GM23248 (cell line): ENCODE measurements at regions not wholly inside any gene's neighbourhood (a gene's known extent, or its start where the extent isn't known, plus 50 kb on each side); places are given as distances from the start of the nearest gene placed in this dataset.
A peak's percentile ranks its signal among the peaks of the same experiment; 100 is the strongest.

ENCODE experiments used
- DNase-seq: peaks from one replicate; pipeline ENCODE4 v3.0.0-alpha.2; 2015
- H2AFZ ChIP-seq: fragments of 200-600 bp; sonication (generic); 2 replicates; pipeline ENCODE4 v1.6.1; 2016; ENCODE audit warnings: antibody characterized with exemption
- H3F3A ChIP-seq: fragments of 200-600 bp; sonication (generic); 2 replicates; pipeline ENCODE4 v1.6.1; 2016; ENCODE audit warnings: mild to moderate bottlenecking, antibody characterized with exemption, mixed run types; ENCODE audit not compliant: insufficient read depth
- H3K27ac ChIP-seq: fragments of 200-600 bp; sonication (generic); 2 replicates; pipeline ENCODE4 v1.5.1; 2016; ENCODE audit warnings: mild to moderate bottlenecking
- H3K27me3 ChIP-seq: fragments of 200-600 bp; sonication (generic); replicated peaks from 2 replicates; pipeline ENCODE4 v1.6.1; 2016; ENCODE audit warnings: mild to moderate bottlenecking; ENCODE audit not compliant: insufficient read depth
- H3K36me3 ChIP-seq: fragments of 200-600 bp; sonication (generic); 2 replicates; pipeline ENCODE4 v1.6.1; 2016; ENCODE audit warnings: low read depth, mild to moderate bottlenecking
- H3K4me1 ChIP-seq: fragments of 200-600 bp; sonication (generic); 2 replicates; pipeline ENCODE4 v1.6.1; 2016; ENCODE audit warnings: mild to moderate bottlenecking; ENCODE audit not compliant: insufficient read depth
- H3K4me2 ChIP-seq: fragments of 200-600 bp; sonication (generic); one replicate; pipeline ENCODE4 v1.6.1; 2016; ENCODE audit warnings: mild to moderate bottlenecking; ENCODE audit not compliant: unreplicated experiment
- H3K4me3 ChIP-seq: fragments of 200-600 bp; sonication (generic); 2 replicates; pipeline ENCODE4 v1.5.1; 2016; ENCODE audit warnings: mild to moderate bottlenecking
- H3K79me2 ChIP-seq: fragments of 200-600 bp; sonication (generic); 2 replicates; pipeline ENCODE4 v1.6.1; 2016; ENCODE audit warnings: mild to moderate bottlenecking; ENCODE audit not compliant: insufficient read depth
- H3K9ac ChIP-seq: fragments of 200-600 bp; sonication (generic); 2 replicates; pipeline ENCODE4 v1.6.1; 2016; ENCODE audit warnings: mild to moderate bottlenecking
- H3K9me2 ChIP-seq: fragments of 200-600 bp; sonication (generic); 2 replicates; pipeline ENCODE4 v1.6.1; 2016; ENCODE audit warnings: mixed run types, mild to moderate bottlenecking, moderate library complexity; ENCODE audit not compliant: insufficient read depth
- H3K9me3 ChIP-seq: fragments of 200-600 bp; sonication (generic); one replicate; pipeline ENCODE4 v1.6.1; 2017; ENCODE audit warnings: low read depth
- H4K20me1 ChIP-seq: fragments of 200-600 bp; sonication (generic); 2 replicates; pipeline ENCODE4 v1.6.0; 2016; ENCODE audit not compliant: insufficient read depth
- EZH2 ChIP-seq: fragments of 200-600 bp; sonication (generic); IDR thresholded peaks from 2 replicates; pipeline ENCODE4 v1.6.1; 2018; ENCODE audit warnings: antibody characterized with exemption, mild to moderate bottlenecking; ENCODE audit not compliant: insufficient read depth, poor library complexity, severe bottlenecking
- EZH2phosphoT487 ChIP-seq: fragments of 200-600 bp; sonication (generic); IDR thresholded peaks from 2 replicates; pipeline ENCODE4 v1.6.1; 2018; ENCODE audit warnings: antibody characterized with exemption, moderate library complexity, mild to moderate bottlenecking, low read depth; ENCODE audit not compliant: insufficient read depth
- WGBS, 2 experiments: methylation state at CpG; one replicate each; pipeline ENCODE4 v1.1.6; 2015 to 2017; ENCODE audit warnings: low lambda C conversion rate in 2 of 2, low coverage in 1 of 2; ENCODE audit errors: missing lambda C conversion rate in 2 of 2; 5-methylcytosine and 5-hydroxymethylcytosine counted together
- in situ Hi-C: fragments of 300-500 bp; cut with MboI; formaldehyde crosslinking; loops from 2 replicates; pipeline ENCODE4 v1.15.0; 2020

GRCh38 chr12:43277651-43278540, 274.1 kb downstream of the ADAMTS20 start:
- Histone ChIP-seq H3K9me2 (no peaks in the 10 kb centered on the region), H4K20me1 (no peaks in the 10 kb centered on the region), H3K4me1 (peaks cover 35% of the 10 kb centered on the region), H3K9ac (no peak overlapping the region), H3K4me2 (peak overlapping the region; percentile 52), H3K9me3 (no peaks in the 10 kb centered on the region), H3F3A (peaks cover 17% of the 10 kb centered on the region), H3K4me3 (no peak overlapping the region), H2AFZ (peak overlapping the region; percentile 20), H3K36me3 (no peaks in the 10 kb centered on the region), H3K27ac (0 out of 2 replicates have a peak overlapping the region, but pooled peaks have one; percentile 10), H3K79me2 (no peaks in the 10 kb centered on the region), H3K27me3 (no peaks in the 10 kb centered on the region)
- TF ChIP-seq EZH2 (no peak), EZH2phosphoT487 (no peak)
- in situ Hi-C loops, result loop anchor here (5.0 to 25.0 kb wide), 2 partner anchors 686 to 1141 kb away; partner anchors contain the start of gene GXYLT1
- WGBS, 2 experiments, result 39 to 41% methylated on average over 7 of the region's 7 CpGs
- DNase-seq, result peak; percentile 83

- TF ChIP-seq EZH2phosphoT487 (no peak), EZH2 (no peak)
- DNase-seq, result peak; percentile 40
- Histone ChIP-seq H3K9ac (no peak overlapping the region), H3K4me3 (no peak overlapping the region), H3K27ac (no peak overlapping the region), H3K36me3 (no peaks in the 10 kb centered on the region), H2AFZ (no peak overlapping the region), H3F3A (peaks cover 17% of the 10 kb centered on the region), H3K79me2 (no peaks in the 10 kb centered on the region), H3K9me2 (no peaks in the 10 kb centered on the region), H3K4me1 (peaks cover 21% of the 10 kb centered on the region), H3K4me2 (no peak overlapping the region), H3K27me3 (no peaks in the 10 kb centered on the region), H3K9me3 (no peaks in the 10 kb centered on the region), H4K20me1 (no peaks in the 10 kb centered on the region)
- in situ Hi-C loops, result no loop called here
- 75 to 87% methylated on average over 2 of the region's 2 CpGs for WGBS, 2 experiments
Measured at GRCh38 chr12:43273467-43273866, 278.5 kb downstream of the ADAMTS20 start.

- no peak overlapping the region for H3K9ac ChIP-seq
- H3K27ac ChIP-seq, result no peak overlapping the region
- H3K36me3 ChIP-seq, result no peaks in the 10 kb centered on the region
- no peak for DNase-seq
- H3F3A ChIP-seq, result peaks cover 1% of the 10 kb centered on the region; the same call in 1 of the 2 replicates
- no peaks in the 10 kb centered on the region for H3K9me3 ChIP-seq
- H3K9me2 ChIP-seq, result no peaks in the 10 kb centered on the region
- in situ Hi-C loops, result no loop called here
- H3K4me1 ChIP-seq, result peaks cover 8% of the 10 kb centered on the region
- 0 out of 2 replicates have a peak overlapping the region, but pooled peaks have one; percentile 38 for H2AFZ ChIP-seq
- H3K27me3 ChIP-seq, result no peaks in the 10 kb centered on the region
- H3K4me2 ChIP-seq, result peak overlapping the region; percentile 30
- no peaks in the 10 kb centered on the region for H4K20me1 ChIP-seq
- TF ChIP-seq EZH2, result no peak
- H3K79me2 ChIP-seq, result no peaks in the 10 kb centered on the region
- H3K4me3 ChIP-seq, result no peak overlapping the region
- 54 to 63% methylated on average over 2 of the region's 2 CpGs for WGBS, 2 experiments
Measured at GRCh38 chr12:43271659-43272058, 280.3 kb downstream of the ADAMTS20 start.

GRCh38 chr12:43267818-43268217, 284.2 kb downstream of the ADAMTS20 start:
- 91 to 93% methylated on average over 3 of the region's 3 CpGs for WGBS, 2 experiments
- H3K9me2 ChIP-seq, result no peaks in the 10 kb centered on the region
- H3K36me3 ChIP-seq, result no peaks in the 10 kb centered on the region
- no peak overlapping the region for H3K4me2 ChIP-seq
- no peak overlapping the region for H3K9ac ChIP-seq
- TF ChIP-seq EZH2, result no peak
- TF ChIP-seq EZH2phosphoT487, result no peak
- H2AFZ ChIP-seq, result no peak overlapping the region
- 0 out of 2 replicates have a peak, but pooled peaks cover 5% of the 10 kb centered on the region for H3K4me1 ChIP-seq
- no peaks in the 10 kb centered on the region for H3K9me3 ChIP-seq
- no peaks in the 10 kb centered on the region for H3K27me3 ChIP-seq
- in situ Hi-C loops, result no loop called here
- H3F3A ChIP-seq, result no peaks in the 10 kb centered on the region; the same call in 1 of the 2 replicates
- no peaks in the 10 kb centered on the region for H3K79me2 ChIP-seq
- no peaks in the 10 kb centered on the region for H4K20me1 ChIP-seq
- H3K4me3 ChIP-seq, result no peak overlapping the region
- no peak for DNase-seq
- no peak overlapping the region for H3K27ac ChIP-seq
